Heart right ventricle (tissue), 16 donors: ENCODE measurements at regions not wholly inside any gene's neighbourhood (a gene's known extent, or its start where the extent isn't known, plus 50 kb on each side); places are given as distances from the start of the nearest gene placed in this dataset.
A peak's percentile ranks its signal among the peaks of the same experiment; 100 is the strongest.

Experiments used
- ATAC-seq, 8 donors: fragments of 200-7000 bp; cut with Tn5 transposase; one replicate each; pipeline ENCODE4 v1.9.1; 2020; ENCODE audit warnings: mild to moderate bottlenecking in 8 of 8, moderate library complexity in 8 of 8, moderate number of reproducible peaks in 1 of 8
- DNase-seq, 2 donors: peaks; one replicate each; pipeline ENCODE4 v3.0.0-alpha.2; 2020
- H3K27ac ChIP-seq, 10 donors: fragments of 200-600 bp; sonication (generic) in 2 of 10; one replicate each; pipeline versions ENCODE4 v1.5.0 to v1.8.0; 2020 to 2022; ENCODE audit warnings: mild to moderate bottlenecking in 3 of 10
- H3K27me3 ChIP-seq, 7 donors: fragments of 200-600 bp; one replicate each; pipeline ENCODE4 v1.8.0; 2021 to 2022; ENCODE audit warnings: mild to moderate bottlenecking in 2 of 7
- H3K36me3 ChIP-seq, 9 donors: fragments of 200-600 bp; sonication (generic) in 1 of 9; one replicate each; pipeline versions ENCODE4 v1.5.0 to v1.8.0; 2020 to 2022; ENCODE audit warnings: mild to moderate bottlenecking in 2 of 9
- H3K4me1 ChIP-seq, 9 donors: fragments of 200-600 bp; sonication (generic) in 1 of 9; one replicate each; pipeline versions ENCODE4 v1.5.0 to v1.8.0; 2020 to 2022; ENCODE audit warnings: mild to moderate bottlenecking in 4 of 9
- H3K4me3 ChIP-seq, 10 donors: fragments of 200-600 bp; sonication (generic) in 2 of 10; one replicate each; pipeline versions ENCODE4 v1.5.0 to v1.8.0; 2020 to 2022; ENCODE audit warnings: mild to moderate bottlenecking in 7 of 10, moderate library complexity in 2 of 10
- H3K9me3 ChIP-seq, 11 donors: fragments of 200-600 bp in 10 of 11; sonication (generic) in 2 of 11; one replicate each; pipeline versions ENCODE4 v1.5.0 to v1.8.0; 2013 to 2022; ENCODE audit warnings: mild to moderate bottlenecking in 2 of 11, control low read depth in 1 of 11, moderate library complexity in 1 of 11
- CTCF ChIP-seq, 9 donors: fragments of 200-600 bp; sonication (generic) in 2 of 9; IDR thresholded peaks; one replicate each; pipeline versions ENCODE4 v1.5.0 to v1.8.0; 2021 to 2022; ENCODE audit warnings: antibody characterized with exemption in 9 of 9, mild to moderate bottlenecking in 5 of 9, moderate library complexity in 1 of 9
- WGBS, 2 donors: extraction: QIAGEN DNeasy Blood & Tissue Kit; methylation state at CpG; one replicate each; pipeline ENCODE4 v1.1.7; 2013; ENCODE audit warnings: inconsistent platforms in 1 of 2; 5-methylcytosine and 5-hydroxymethylcytosine counted together
- intact Hi-C, 10 donors: fragments of 100-400 bp; cut with DNase I; formaldehyde crosslinking; loops; one replicate each; pipeline versions ENCODE4 v1.11.1 to v1.14.2; 2022
- donor health status: Arrhythmogenic right ventricular cardiomyopathy.
- donor health status: ischemic (EF 13 %, LVEDD 7.1; RV severe dilation, severe dysfunction).
- donor health status: healthy with polysubstance abuse.
- donor health status: DM: no; HTN: yes; CAD: no.
- donor health status: DM: no; HTN: no; CAD: no.
- donor health status: ischemic (EF 25% LVEDD 6.9; RV normal size, moderate dysfunction).
- donor health status: ischemic (EF 25% LVEDD 5.7; RV mildly dilated, moderate dysfunction).
- donor health status: healthy.
- donor health status: DM: yes; HTN: yes; CAD: no.
- donor health status: Ischemic cardiomyopathy.
- donor health status: ischemic (EF 35%, LVEDD 5.7; RV mildly dilated, moderate dysfunction).
- donor health status: nonischemic (EF 11% LVEDD 7.7; RV severe dilation, severe dysfunction).
- donor health status: DM: yes; HTN: yes; CAD: no.
- donor health status: PGD.
- donor health status: ischemic (EF 29% LVEDD 5.4; RV normal size, mild dysfunction).
- donor health status: nonischemic (EF 23%, LVEDD 6.1; RV moderate dilation, normal function).

- peaks cover 0 to 15% (median 0%) of the 10 kb centered on the region in 11 donors for H3K9me3 ChIP-seq
- H3K4me3 ChIP-seq = no peak overlapping the region
- TF ChIP-seq CTCF (IDR thresholded peaks at IDR 0.05) = no peak
- intact Hi-C loops = no loop called here
- H3K36me3 ChIP-seq = no peaks in the 10 kb centered on the region
- no peaks in the 10 kb centered on the region for H3K27me3 ChIP-seq
- no peak overlapping the region for H3K27ac ChIP-seq
- DNase-seq (no peak), ATAC-seq (peak in 1 of 8 donors; percentile 13)
- whole genome bisulfite sequencing, 2 donors = 80 to 84% methylated on average over 3 of the region's 3 CpGs
- H3K4me1 ChIP-seq = peaks cover 0 to 12% (median 0%) of the 10 kb centered on the region in 9 donors
Measured at GRCh38 chr2:9083287-9083686, 79.8 kb upstream of the MBOAT2 start.

- ATAC-seq = no peak
- intact Hi-C loops = no loop called here
- no peak for TF ChIP-seq CTCF (IDR thresholded peaks at IDR 0.05)
Measured at GRCh38 chr2:9082158-9082557, 78.7 kb upstream of the MBOAT2 start.

GRCh38 chr2:9081750-9082149 lies 78.3 kb upstream of the MBOAT2 start:
- ATAC-seq (no peak), DNase-seq (no peak)
- no peak overlapping the region for H3K4me3 ChIP-seq
- no peak for TF ChIP-seq CTCF (IDR thresholded peaks at IDR 0.05)
- no peak overlapping the region for H3K27ac ChIP-seq
- peaks cover 0 to 4% (median 0%) of the 10 kb centered on the region in 9 donors for H3K4me1 ChIP-seq
- intact Hi-C loops = no loop called here
- peaks cover 0 to 15% (median 0%) of the 10 kb centered on the region in 11 donors for H3K9me3 ChIP-seq
- WGBS, 2 donors = 92 to 93% methylated on average over 2 of the region's 2 CpGs
- no peaks in the 10 kb centered on the region for H3K27me3 ChIP-seq
- no peaks in the 10 kb centered on the region for H3K36me3 ChIP-seq

More at GRCh38 chr2:9082158-9082557, 78.7 kb upstream of the MBOAT2 start:
- Histone ChIP-seq H3K4me1 (peaks cover 0 to 8% (median 0%) of the 10 kb centered on the region in 9 donors), H3K27ac (no peak overlapping the region), H3K4me3 (no peak overlapping the region), H3K36me3 (no peaks in the 10 kb centered on the region), H3K9me3 (peaks cover 0 to 15% (median 0%) of the 10 kb centered on the region in 11 donors), H3K27me3 (no peaks in the 10 kb centered on the region)
- DNase-seq = no peak

GRCh38 chr2:9078405-9078804 lies 74.9 kb upstream of the MBOAT2 start:
- 95 to 97% methylated on average over 8 of the region's 8 CpGs for WGBS, 2 donors

More at GRCh38 chr2:9078405-9078804, 74.9 kb upstream of the MBOAT2 start:
- Histone ChIP-seq H3K9me3 (peaks cover 0 to 15% (median 0%) of the 10 kb centered on the region in 11 donors), H3K27me3 (no peaks in the 10 kb centered on the region), H3K4me1 (no peaks in the 10 kb centered on the region), H3K27ac (no peak overlapping the region), H3K36me3 (no peaks in the 10 kb centered on the region), H3K4me3 (no peak overlapping the region)
- DNase-seq = no peak
- ATAC-seq = no peak
- TF ChIP-seq CTCF (IDR thresholded peaks at IDR 0.05) = no peak
- intact Hi-C loops = no loop called here
